GM18508 (cell line): ENCODE measurements at regions not wholly inside any gene's neighbourhood (a gene's known extent, or its start where the extent isn't known, plus 50 kb on each side); places are given as distances from the start of the nearest gene placed in this dataset.
"Not testable (repeated sequence)": the region's sequence is repeated elsewhere in the genome, so short reads cannot be mapped to it uniquely, and the experiment has no call there.

ENCODE experiments used
- ATAC-seq: cut with Tn5 transposase; IDR thresholded peaks from one replicate; pipeline ENCODE4 v1.9.1; 2021; ENCODE audit warnings: moderate number of reproducible peaks; ENCODE audit not compliant: insufficient read depth, unreplicated experiment

GRCh38 chr11:97607291-97608000 is 1217.6 kb downstream of the JRKL start:
- ATAC-seq, result no peak

GRCh38 chr11:97610000-97610399 is 1220.2 kb downstream of the JRKL start:
- no peak for ATAC-seq

GRCh38 chr11:97610854-97611253 is 1221.0 kb downstream of the JRKL start:
- no peak for ATAC-seq

- ATAC-seq, result no peak
Measured at GRCh38 chr11:97611345-97611744, 1221.5 kb downstream of the JRKL start.

GRCh38 chr11:97614606-97615005 is 1224.8 kb downstream of the JRKL start:
- ATAC-seq, result no peak

GRCh38 chr11:97615546-97615945 is 1225.7 kb downstream of the JRKL start:
- ATAC-seq, result no peak

GRCh38 chr11:97617031-97617430 is 1227.2 kb downstream of the JRKL start:
- ATAC-seq, result no peak

GRCh38 chr11:97620007-97620406 is 1230.2 kb downstream of the JRKL start:
- no peak for ATAC-seq

GRCh38 chr11:97621282-97621681 is 1231.5 kb downstream of the JRKL start:
- no peak for ATAC-seq

- no peak for ATAC-seq
Measured at GRCh38 chr11:97622795-97623194, 1233.0 kb downstream of the JRKL start.

- ATAC-seq, result not testable (repeated sequence)
Measured at GRCh38 chr11:97636741-97637140, 1246.9 kb downstream of the JRKL start.

GRCh38 chr11:97637701-97638100 is 1247.9 kb downstream of the JRKL start:
- no peak for ATAC-seq

- ATAC-seq, result no peak
Measured at GRCh38 chr11:97638641-97639224, 1248.9 kb downstream of the JRKL start.

GRCh38 chr11:97641988-97642387 is 1252.2 kb downstream of the JRKL start:
- ATAC-seq, result no peak

GRCh38 chr11:97645736-97646135 is 1255.9 kb downstream of the JRKL start:
- ATAC-seq, result no peak

- no peak for ATAC-seq
Measured at GRCh38 chr11:97656356-97656755, 1266.5 kb downstream of the JRKL start.

- ATAC-seq, result no peak
Measured at GRCh38 chr11:97657852-97658251, 1268.0 kb downstream of the JRKL start.

- no peak for ATAC-seq
Measured at GRCh38 chr11:97667057-97667456, 1277.2 kb downstream of the JRKL start.

- no peak for ATAC-seq
Measured at GRCh38 chr11:97683733-97684132, 1293.9 kb downstream of the JRKL start.

- ATAC-seq, result no peak
Measured at GRCh38 chr11:97684486-97685439, 1295.0 kb downstream of the JRKL start.

GRCh38 chr11:97685695-97686094 is 1295.9 kb downstream of the JRKL start:
- no peak for ATAC-seq
